ENCODE measurements at regions not wholly inside any gene's neighbourhood (a gene's known extent, or its start where the extent isn't known, plus 50 kb on each side); places are given as distances from the start of the nearest gene placed in this dataset.

DNA sequence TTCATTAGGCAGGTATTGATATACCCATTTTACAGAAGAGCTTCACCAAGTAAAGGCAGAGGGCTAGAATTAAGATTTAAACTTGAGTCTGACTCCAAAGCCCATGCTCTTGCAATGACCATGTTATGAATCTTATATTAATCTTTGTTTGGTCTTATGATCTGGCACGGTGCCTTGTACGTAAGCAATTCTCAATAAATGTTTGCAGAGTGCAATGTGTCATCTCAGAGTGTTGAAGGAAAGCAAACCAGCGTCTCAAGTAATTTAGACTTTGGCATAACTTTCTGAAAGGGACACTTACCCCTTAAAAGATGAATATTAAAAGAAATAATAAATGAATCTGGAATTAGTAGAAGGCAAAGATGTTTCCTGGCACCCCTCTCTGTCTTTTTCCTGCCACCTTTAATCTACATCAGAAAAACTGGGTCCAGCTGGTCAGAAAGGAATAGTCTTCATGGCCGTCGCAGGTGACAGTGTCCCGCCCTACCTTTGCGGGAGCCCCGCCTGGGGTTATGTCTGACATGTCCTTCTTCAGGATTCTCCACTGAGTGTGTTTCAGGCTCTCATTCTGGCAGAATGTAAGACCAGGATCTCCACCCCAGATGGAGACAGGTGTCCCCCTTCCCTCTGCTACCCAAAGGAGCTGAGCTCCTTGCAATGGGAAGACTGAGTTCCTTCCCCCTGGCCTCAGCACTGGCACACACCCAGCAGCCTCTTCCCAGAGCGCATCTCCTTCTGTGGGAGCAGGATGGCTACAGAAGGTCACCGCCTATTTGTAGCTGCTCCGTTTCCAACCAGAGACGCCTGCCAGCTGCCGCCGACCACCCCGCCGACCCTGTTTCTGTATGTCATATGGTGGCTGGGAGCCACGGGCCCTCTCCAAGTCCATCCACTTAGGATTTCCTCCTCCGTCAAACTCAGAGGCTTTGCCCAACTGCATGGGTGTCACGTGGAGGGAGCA lies 266.3 kb upstream of the ECI2 start:
- DNase-seq, result peak; percentile 57

DNA sequence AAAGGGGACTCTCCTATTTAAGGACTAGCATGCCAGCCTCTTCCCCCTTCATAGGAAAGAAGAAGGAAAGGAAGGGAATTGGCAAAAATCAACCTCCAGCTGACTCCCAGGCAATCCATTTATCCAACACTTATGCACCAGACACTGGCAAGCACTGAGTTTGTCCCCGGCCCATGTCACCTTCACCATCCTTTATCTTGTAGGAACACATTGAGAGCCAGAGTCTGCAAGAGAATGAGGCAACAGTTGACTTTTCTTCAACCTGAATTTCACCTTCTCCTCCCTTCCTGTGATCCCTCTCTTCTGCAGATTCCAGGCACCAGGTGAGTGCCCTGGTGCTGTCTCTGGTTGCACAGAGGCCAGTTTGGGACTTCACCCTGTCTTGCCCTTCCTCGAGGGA lies 264.3 kb upstream of the ECI2 start:
- DNase-seq, result no peak

DNA sequence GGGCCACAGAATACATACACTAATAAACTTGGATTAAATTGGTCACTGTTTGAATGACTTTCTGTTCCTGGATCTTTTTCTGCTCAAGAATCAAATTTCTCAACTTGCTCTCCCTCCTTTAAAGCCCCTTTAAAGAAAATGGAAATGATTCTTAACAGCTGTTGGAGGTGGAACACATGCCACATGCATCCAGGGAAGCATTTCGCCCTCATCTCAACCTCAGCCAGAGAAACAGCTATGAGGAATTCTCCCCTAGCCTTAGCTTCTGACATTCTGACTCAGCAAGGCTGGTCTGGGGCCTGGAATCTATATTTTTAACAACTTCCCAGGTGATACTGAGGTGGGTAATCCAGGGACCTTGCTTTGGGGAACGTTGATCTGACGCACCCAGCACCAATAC lies 263.4 kb upstream of the ECI2 start:
- no peak for DNase-seq

DNA sequence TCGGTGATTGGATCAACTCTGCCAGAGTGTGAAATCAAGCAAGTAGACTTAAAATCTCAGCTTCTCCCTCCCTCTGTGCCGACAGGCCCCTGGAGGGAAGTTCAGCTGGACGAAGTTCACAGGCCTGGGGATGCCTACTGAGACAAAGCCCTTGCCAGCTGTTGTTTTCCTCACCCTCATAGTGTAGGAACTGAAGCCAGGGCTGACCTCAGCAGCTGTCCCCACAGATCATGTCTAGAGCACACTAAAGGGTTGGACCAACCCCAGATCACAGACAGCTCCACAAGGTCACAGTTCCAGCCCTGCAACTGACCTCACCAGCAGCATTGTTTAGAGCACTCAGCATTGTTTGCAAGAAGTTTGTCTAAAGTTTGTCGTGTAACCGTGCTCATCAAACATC lies 261.9 kb upstream of the ECI2 start:
- peak; percentile 65 for DNase-seq

DNA sequence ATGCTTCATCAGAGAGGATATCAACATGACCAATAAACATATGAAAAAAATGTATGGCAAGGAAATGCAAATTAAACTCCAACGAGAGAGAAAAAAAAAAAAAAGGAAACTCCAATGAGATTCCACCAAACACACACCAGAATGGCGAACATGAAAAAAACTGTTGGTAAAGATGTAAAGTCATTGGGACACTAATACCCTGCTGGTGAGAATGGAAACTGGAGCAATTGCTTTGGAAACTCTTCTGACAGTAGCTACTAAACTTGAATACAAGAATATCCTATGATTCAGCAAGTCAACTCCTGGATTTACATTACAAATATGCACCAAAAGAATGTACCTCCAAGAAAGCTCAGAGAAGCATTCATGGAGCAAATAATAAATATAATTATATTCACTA lies 260.7 kb upstream of the ECI2 start:
- DNase-seq, result no peak

DNA sequence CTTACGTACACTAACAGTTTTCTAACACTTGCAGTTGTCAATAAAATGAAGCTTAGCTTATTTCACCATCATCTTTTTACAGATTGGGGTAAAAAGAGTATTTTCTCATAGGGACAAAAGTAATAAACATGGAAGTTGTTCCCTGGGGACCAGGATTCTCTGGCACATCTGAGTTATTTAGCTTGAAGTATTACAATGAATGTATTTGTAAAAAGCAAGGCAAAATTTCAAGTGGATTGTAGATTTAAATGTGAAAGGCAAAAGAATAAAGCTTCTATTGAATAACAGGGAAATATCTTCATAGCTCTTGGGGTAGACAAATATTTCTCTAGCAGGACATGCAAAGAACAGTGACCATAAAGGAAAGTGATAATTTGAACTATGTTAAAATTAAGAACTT lies 260.0 kb upstream of the ECI2 start:
- no peak for DNase-seq

DNA sequence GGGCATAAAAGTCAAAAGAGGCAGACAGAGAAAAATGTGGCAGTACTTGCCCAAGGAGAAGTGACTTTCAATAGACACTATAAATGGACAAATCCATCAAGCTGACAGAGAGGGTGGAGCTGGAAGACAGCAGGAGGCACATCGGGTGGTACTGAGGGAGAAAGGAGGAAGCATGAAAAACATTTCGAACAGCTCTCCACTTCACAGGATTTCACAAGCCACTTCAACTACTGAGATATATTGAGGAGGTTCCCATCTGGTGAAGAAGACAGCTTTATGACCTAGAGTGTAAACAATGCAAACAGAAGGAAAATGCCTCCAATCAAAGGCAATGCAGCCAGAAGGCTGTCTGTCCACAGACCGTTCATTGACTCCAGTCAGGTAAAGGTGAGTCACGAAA lies 259.4 kb upstream of the ECI2 start:
- DNase-seq, result no peak

DNA sequence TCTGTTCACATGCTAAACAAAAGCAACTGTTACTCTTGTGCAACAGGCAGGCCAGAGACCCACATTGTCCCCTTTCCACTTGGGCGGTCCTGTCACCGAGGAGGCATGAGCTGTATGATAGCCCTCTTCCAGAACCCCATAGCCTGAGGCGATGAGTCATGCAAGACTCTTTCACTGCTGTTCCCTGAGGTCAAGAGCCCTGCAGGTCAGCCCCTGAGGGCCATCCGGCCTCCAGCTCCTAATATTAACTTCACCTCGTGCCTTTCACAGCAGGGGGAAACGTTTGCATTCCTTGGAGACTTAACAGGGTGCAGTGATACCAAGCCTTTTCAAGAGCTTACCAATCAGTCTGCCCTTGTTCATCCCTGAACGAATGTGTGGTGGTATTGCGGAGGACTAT lies 253.3 kb upstream of the ECI2 start:
- no peak for DNase-seq

DNA sequence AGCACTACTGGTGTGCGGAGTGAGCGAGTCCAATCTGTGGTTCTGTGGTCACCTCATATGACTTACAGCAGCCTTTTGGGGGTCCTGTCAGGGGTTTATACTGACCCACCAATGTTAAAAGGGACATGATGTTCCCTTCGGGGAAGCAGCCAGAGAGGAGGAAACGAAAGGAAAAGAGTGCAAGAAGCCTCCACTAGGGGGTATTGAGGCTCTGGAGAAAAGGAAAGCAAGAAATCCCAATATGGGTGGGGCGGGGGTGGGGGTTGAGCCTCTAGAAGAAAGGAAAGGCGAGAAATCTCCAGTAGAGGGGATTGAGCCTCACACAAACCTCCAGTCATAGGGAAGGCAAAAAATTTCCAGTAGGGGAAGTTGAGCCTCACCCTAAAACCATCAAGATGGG lies 249.3 kb upstream of the ECI2 start:
- DNase-seq, result no peak

DNA sequence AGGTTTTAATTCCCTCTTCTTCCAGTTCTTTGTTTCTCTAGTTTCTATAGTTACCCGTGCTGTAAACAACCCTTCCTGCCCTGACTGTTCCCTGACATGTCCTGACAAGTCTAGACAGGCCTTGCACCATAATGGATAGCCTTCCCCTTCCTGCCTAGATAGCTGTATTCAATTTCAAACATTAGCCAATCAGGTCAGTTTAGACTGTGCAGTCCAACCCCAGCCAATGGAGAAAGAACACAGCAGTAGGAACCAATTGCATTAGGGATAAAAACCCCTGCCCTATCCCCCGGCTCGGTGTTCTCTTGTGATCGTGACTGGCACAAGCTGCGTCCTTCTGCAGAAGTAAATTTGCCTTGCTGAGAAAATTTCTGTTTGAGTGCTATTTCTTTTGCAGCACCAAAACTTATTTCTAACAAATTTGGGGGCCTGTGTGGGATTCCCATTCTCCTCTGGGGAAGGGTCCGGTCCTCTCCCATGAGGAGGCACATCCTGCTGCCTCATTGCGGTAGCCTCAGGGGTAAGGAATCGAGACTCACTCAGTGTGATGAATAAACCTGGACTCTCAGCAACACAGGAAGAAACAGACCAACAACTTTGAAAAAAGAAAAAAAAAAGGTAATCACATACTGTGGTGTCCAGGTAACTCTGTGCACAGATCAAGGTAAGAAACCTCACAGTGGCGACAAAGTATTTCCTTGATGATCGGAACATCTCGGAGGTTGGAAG lies 248.7 kb upstream of the ECI2 start:
- DNase-seq, result no peak

DNA sequence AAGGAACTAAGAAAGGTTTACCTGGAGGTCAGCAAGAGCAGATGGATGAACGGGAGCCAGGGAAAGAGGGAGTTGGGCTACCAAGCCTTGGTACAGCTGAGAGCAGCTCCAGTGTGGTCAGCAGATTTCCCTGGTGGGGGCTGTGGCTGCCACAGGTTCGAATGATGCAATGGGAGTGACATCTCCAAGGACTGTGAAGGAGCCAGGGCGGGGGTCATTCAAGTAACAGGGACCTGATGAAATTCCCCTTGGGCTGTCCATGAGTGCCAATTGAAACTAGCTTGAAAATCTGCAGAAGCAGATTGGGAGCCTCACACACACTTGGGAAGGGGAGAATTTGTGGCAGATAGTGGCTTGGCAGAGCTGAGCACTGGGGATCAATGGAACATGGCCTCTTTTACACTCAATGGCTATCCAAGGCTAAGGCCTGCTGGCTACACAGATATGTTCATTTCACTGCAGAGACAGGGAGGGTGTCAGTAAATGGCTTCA lies 247.0 kb upstream of the ECI2 start:
- no peak for DNase-seq

DNA sequence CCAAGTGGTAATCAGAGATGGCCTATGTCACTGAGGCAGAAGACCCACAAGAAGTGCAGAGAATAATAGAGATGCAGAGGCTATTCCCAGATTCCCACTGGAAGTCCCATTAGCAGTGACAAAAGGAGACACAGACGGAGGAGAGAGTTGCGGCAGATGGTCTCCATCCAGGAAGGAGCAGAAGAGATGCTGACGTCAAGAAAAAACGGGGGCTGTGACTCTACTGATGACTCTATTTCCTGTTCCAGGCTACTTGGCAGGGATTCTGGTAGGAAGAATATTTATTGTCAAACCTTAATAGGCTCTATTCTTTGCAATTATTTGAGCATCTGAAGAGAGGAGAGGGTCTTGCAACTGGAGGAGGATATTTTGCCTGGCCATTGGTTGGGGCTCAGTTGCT lies 246.0 kb upstream of the ECI2 start:
- no peak for DNase-seq

DNA sequence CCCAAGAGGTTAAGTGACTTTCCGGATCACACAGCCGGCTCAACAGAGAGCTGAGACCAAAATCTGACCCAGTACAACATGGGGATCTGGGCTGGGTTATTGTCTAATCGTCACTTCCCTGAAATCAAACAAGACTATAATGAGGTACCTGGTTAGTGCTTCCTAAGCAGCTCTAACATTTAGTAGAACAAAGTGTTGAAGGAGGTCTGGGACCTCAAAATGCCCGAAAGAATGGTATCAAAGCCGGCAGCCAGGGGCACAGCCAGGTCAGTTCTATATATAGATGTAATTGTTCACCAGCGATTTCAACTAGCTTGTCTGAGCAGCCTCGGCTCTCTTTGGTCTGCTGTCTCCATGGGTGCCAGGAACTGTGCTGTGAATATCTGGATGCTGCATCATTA lies 245.5 kb upstream of the ECI2 start:
- DNase-seq, result no peak

DNA sequence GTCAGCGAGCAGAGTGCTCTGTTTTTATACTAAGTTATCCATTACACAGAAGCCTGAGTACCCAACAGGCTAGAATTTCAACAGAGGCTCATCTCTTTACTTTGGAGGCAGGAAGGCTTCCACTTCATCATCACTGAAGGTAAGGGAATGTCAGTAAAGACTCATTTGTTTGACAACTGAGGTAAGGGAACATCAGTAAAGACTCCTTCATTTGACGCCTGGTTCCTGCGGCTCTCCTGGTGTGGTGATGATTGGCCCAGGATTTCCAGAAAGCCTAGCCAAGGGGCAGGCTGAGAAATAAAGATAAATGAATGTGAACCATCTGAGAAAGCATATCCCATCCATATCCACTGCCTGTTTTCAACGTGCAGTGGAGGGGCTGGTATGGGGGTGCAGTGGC lies 244.6 kb upstream of the ECI2 start:
- DNase-seq, result no peak

DNA sequence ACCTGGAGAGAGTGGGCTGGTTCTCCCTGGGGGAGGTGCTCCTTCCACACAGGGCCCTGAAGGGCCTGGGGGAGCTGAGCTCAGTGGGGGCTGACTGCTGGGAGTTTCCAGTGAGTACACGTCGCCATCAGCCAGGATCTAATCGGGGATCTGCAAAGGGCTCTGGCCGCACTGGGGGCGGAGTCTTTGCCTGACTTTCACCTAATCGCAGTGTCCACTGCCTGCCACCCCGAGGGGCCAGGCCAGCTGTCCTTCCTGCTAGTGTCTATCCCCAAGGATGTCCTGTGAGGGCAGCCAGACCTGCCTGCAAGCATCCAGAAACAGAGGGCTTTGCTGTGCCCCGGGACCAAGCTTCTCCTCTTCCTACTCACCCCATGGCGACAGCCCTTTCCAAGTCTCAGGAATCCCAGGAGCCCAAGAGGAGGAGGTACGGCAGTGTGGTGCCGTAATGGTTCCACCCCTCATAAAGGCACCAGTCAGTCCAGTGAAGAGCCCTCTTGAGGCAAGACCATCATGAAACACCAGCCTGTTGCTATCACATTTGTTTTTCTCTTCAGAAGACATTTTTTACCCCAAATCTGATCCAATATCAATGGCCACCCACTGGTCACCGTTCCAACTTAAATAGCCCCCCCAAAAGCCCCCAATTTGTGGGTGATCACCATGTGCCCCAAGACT lies 243.1 kb upstream of the ECI2 start:
- DNase-seq, result no peak

DNA sequence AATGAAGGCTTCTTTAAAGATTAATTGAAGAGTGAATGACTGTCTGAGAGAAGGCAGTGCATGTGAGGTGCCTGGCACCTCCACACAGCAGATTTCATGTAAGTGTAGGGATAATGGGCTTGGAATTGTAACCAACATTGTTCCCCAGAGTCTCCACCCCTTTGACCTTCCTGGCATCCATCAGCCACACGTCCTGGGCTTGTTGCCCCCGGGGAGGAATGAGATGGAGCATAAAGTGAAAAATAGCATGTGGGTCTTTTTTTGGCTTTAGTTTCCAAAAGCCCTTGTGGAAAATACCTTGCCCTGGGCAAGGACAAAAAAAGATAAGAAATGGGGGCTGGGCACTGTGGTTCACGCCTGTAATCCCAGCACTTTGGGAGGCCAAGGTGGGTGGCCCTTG lies 242.2 kb upstream of the ECI2 start:
- DNase-seq, result no peak

DNA sequence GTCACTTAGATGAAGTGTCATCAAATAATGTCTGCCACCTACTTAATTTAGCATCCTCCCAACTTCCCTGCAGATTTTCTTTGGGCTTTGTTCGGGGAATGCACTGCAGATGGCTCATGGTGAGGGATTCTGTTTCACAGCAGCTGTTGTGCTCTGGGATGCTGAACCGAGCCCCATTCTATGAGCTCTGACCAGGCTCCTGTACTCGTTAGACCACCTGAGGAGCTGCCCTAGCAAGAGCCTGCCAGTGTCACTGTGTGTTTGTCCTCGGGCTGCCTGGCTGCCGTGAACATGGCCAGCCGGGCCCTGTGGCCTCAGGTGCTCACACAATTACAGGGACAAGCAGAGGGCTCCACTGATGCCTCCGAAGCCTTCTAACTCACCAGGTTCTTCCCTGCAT lies 238.8 kb upstream of the ECI2 start:
- DNase-seq, result no peak

DNA sequence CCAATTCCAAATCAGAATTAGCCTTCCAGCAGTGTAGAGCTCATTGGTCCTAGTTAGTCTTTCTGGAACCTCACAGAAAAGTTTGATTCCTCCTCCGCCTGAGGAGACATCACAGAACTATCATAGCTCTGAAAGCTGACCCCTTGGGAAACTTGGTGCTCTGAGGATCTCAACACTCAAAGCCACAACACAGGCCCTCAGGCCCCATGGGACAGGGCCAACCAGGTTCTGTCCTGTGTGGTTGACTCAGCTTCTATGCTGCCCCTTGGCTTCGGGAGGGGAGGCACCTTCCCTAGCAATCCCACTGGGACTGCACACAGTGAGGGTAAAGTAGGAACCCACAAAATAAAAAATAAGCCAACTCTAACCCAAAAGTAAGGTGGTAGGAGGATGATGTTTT lies 237.5 kb upstream of the ECI2 start:
- DNase-seq, result no peak

DNA sequence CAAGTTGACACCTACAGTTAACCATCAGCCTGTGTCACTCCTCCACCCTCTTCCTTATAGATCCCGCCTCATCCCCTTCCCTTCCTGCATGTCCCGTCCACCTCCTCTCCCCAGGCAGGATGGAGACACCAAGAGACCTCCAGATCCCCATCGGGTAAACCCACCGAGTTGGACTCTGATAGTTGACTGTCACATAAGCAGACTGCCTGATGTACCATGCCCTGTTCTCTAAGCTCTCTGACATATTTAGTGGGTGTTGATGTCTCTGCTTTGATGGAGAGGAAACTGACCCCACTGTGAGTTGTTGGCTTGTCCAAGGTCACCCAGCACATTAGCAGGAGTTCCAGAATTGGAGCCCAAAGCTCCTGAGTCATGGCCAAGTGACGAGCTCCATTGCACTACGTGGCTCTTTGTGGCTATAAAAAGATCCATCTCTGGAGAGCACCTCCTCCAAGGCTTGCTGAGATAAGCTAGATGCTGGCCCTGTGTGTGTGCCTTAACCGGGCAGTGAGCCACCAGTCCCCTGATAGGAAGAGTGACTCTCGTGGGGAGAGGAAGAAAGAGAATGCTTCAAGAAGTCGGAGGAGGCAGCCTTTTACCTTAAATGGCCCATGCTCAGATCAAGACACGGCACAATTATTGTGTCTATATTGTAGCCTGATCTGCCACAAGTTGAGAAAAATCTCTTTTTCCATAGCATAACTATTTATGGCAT lies 236.0 kb upstream of the ECI2 start:
- DNase-seq, result no peak

DNA sequence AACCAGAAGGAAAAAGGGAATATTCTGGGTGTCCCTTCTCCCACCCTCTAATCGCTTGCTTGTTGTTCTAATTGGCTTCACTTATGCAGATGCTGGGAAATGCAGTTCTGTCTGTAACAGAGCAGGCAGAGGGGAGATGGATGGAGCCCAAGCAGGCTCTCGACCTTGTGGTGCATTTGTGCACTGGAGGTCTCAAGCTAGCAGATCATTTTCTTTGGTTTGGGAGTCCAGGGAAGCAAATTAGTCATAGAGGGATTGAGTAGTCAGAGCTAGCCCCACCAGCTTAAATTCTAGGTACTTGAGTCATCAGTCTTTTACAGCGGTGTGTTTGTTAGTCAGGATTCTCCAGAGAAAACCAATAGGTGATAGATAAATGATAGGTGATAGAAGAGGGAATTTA lies 234.7 kb upstream of the ECI2 start:
- DNase-seq, result no peak

DNA sequence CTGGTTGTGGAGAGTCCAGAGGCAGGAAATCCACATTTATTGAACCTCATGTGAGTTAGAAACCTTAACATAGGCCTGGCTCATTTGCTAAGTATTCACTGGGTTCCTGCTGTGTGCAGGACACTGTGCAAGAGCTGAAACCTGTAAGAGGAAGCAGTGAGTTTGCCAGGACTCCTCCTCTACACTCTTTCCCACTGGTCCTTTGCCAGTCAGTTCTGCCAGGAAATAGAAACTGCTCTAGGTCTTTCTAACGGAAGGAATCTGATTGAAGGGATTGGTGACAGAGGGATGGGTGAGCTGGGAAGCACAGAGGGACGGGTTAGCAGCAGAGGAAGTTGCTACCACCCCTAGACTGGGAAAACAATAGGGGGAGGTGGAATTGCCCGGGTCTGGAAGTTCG lies 234.2 kb upstream of the ECI2 start:
- DNase-seq, result no peak

DNA sequence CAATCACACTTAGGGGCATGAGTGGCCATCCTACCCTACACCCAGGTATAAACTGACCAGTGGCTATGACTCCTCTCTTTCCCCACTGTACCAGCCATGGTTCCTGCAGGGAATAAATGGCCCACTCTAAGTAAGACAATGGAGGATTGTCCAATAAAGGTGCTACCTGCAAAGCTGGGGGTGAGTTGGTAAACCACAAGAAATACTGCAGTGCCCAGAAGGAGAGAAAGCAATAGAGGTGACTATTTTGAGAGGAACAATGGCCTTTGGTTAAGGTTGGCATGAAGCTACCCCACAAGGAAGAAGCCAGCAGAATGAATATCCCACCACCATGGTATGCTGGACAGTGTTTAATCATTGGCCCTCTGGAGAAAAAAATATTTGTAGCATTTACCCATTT lies 233.3 kb upstream of the ECI2 start:
- no peak for DNase-seq

DNA sequence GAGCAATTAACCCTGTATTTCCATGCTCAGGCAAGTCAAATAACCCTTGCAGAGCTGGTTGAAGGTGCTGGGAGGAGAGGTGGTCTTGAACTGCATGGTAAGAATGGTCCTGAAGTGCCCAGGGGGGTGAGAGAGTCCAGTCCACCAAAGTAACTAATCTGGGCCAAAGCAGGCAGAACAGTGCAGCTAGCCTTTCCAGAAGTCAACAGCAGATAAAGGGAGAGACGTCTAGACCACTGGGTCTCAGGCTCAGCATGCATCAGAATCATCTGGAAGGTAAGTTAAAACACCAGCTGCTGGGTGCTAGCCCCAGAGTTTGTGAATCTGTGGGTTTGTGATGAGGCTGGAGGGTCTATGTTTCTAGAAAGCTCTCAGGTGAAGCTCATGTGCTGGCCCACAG lies 232.3 kb upstream of the ECI2 start:
- DNase-seq, result no peak

All from femur (tissue), 1 donor.